Urothelium cell line (cell line): ENCODE measurements at regions not wholly inside any gene's neighbourhood (a gene's known extent, or its start where the extent isn't known, plus 50 kb on each side); places are given as distances from the start of the nearest gene placed in this dataset.
"Not testable (repeated sequence)": the region's sequence is repeated elsewhere in the genome, so short reads cannot be mapped to it uniquely, and the experiment has no call there.

Experiments used
- DNase-seq: peaks from one replicate; pipeline ENCODE4 v3.0.0; 2011; ENCODE audit warnings: low spot score, mixed read lengths
- FAIRE-seq: peaks from 2 replicates; lab custom pipeline; 2011; peaks lifted over from hg19 to GRCh38; lab: Jason Lieb, UNC

- no peak for FAIRE-seq
- no peak for DNase-seq
These were observed 106.7 kb upstream of the KDM7A start for GRCh38 chr7:140283472-140283871.

- FAIRE-seq, result no peak
- DNase-seq, result no peak
These were observed 105.2 kb upstream of the KDM7A start for GRCh38 chr7:140281960-140282359.

DNA sequence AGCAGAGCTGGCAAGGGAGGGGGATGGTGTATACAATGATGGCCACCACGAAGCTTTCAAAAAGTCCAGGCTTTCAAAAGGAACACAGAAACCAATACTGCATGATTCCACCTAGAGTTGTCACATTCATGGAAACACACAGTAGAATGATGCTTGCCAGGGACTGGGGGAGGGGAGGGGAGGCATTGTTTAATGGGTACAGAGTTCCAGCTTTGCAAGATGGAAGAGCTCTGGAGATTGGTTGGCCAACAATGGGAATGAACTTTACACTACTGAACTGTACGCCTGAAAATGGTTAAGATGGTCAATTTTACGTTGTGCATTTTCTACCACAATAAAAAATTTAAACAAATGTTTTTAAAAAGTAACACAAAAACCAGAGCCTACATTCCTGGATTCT, 104.5 kb upstream of the KDM7A start:
- no peak for FAIRE-seq

GRCh38 chr7:140276001-140276400, 99.2 kb upstream of the KDM7A start:
- DNase-seq, result no peak

More for the DNA sequence above, 104.5 kb upstream of the KDM7A start:
- DNase-seq, result no peak

GRCh38 chr7:140275069-140275965, 98.5 kb upstream of the KDM7A start:
- FAIRE-seq (no peak), DNase-seq (no peak)

More at GRCh38 chr7:140276001-140276400, 99.2 kb upstream of the KDM7A start:
- no peak for FAIRE-seq

GRCh38 chr7:140273417-140273816, 96.6 kb upstream of the KDM7A start:
- DNase-seq, result no peak
- FAIRE-seq, result no peak

- FAIRE-seq, result not testable (repeated sequence)
These were observed 94.8 kb upstream of the KDM7A start for GRCh38 chr7:140271643-140271968.

DNA sequence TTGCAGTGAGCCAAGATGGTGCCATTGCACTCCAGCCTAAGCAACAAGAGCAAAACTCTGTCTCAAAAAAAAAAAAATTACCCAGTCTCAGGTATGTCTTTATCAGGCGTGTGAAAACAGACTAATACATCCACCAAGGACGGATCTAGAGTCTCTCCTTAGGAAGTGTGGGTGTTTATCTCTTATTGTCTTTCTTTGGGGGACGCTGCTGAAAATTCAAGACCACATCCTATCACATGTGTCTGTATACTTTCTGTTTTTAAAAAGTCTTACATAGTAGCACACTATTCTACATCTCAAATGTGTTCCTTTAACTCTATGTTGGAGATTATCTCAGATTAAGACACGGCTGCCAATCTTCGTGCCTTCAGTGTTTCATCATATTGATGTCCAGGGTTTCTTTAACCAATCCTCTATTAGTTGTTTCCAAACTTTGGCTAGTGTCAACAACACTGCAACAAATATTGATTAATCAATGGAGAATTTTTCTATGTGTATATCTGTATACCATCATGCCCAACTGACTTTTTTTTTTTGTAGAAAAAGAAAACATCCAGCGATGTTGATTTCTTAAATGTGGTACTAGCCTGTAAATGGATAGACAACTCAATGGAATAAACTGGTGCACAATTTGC, 92.3 kb upstream of the KDM7A start:
- no peak for DNase-seq
- FAIRE-seq, result no peak

More at GRCh38 chr7:140271643-140271968, 94.8 kb upstream of the KDM7A start:
- not testable (repeated sequence) for DNase-seq

GRCh38 chr7:140267381-140268226, 90.8 kb upstream of the KDM7A start:
- no peak for DNase-seq
- no peak for FAIRE-seq

DNA sequence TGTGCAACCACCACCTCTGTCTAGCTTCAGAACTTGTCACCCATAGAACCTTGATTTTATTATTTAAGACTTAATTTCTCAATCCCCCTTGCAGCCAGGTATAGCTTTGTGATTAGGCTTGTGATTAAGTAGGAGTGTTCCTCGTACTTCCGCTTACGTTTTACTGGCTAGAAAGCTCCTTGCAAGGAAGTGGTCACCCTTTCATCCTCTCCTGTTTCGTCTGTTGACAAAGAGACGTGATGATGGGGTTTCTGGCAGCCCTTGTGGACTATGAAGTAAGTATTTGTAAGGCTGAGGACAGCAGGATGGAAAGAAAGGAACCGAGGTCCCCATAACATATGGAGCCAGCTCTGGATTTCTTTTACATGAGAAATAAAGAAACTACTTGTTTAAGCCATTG, 86.5 kb upstream of the KDM7A start:
- no peak for FAIRE-seq

GRCh38 chr7:140262242-140262903, 85.6 kb upstream of the KDM7A start:
- FAIRE-seq, result no peak

More for the DNA sequence above, 86.5 kb upstream of the KDM7A start:
- DNase-seq, result no peak

GRCh38 chr7:140261522-140261921, 84.7 kb upstream of the KDM7A start:
- DNase-seq (no peak), FAIRE-seq (no peak)

More at GRCh38 chr7:140262242-140262903, 85.6 kb upstream of the KDM7A start:
- DNase-seq, result no peak

GRCh38 chr7:140261105-140261486, 84.3 kb upstream of the KDM7A start:
- FAIRE-seq (no peak), DNase-seq (no peak)

- DNase-seq, result no peak
- FAIRE-seq, result no peak
These were observed 83.7 kb upstream of the KDM7A start for GRCh38 chr7:140260352-140261104.

DNA sequence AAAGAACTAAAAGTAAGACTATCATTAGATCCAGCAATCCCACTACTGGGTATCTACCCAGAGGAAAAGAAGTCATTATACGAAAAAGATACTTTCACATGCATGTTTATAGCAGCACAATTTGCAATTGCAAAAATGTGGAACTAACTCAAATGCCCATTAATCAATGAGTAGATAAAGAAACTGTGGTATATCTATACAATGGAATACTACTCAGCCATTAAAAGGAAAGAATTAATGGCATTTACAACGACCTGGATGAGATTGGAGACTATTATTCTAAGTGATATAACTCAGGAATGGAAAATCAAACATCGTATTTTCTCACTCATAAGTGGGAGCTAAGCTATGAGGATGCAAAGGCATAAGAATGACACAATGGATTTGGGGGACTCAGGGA, 80.5 kb upstream of the KDM7A start:
- not testable (repeated sequence) for FAIRE-seq, DNase-seq

- DNase-seq, FAIRE-seq: not testable (repeated sequence)
These were observed 78.2 kb upstream of the KDM7A start for GRCh38 chr7:140254976-140255375.

DNA sequence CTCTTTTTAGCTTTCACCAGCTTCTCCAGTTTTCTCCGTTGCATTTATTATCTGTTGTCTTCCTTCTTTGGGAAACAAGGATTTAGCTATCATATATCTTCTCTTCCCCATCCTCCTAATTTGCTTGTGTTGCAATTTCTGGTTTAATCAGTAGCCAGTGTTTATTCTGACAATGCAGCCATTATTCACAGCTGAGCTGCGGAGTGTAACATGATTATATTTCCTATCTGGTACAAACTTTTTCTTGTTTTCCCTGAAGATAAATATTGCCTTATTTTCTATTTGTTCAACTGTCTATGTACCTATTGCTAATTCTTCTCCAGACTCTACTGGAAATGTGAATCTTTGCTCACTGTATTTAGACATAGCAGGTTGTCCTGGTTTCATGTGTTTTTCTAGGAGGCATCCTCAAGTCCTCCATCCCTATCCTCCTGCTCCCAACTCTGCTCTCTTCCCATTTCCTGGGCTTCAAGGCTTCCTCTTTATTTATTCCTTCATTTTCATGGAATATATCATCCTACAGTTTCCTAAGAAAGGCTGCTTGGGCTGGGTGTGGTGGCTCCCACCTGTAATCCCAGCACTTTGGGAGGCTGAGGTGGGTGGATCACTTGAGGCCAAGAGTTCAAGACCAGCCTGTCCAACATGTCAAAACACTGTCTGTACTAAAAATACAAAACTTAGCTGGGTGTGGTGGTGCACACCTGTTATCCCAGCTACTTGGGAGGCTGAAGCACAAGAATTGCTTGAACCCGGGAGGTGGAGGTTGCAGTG, 72.4 kb upstream of the KDM7A start:
- no peak for FAIRE-seq
- DNase-seq, result no peak

DNA sequence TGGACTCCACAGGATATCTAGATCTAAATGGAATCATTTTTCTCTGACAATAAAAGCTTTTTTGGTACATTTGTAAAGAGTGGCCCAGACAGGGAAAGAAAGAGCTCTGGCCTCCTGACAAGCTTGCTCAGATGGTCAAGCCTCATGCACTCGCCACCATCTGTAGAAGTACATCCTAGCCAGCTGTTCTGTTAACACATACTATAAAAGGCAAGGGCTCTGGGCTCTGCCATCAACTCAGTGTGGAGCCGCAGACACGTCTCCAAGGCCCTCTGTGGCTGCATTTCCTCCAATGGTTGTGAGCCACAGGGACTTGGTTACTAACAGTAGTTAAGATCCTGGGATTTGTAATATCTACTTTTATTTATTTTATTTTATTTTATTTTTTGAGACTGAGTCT, 70.8 kb upstream of the KDM7A start:
- DNase-seq, result no peak
- no peak for FAIRE-seq

DNA sequence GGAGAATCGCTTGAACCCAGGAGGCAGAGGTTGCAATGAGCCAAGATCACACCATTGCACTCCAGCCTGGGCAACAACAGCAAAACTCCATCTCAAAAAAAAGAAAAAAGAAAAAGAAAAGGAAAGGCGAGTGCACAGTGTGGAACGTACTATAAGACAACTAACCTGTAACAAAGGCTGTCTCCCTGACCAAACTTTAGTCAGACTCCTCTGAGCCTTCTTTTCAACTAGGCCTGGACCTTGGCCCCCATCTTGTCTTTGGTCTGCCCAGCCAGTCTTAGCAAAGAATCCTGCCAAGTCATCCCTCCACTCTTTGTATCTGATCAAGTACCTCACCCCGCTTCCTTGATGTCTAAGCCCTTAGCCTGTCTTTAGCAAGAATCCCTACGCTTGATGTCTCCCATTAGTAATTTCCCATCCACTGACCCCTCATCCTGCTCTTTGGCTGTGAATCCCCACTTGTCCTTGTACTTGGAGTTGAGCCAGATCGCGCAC, 68.9 kb upstream of the KDM7A start:
- DNase-seq (no peak), FAIRE-seq (no peak)
